ENCODE measurements at regions not wholly inside any gene's neighbourhood (a gene's known extent, or its start where the extent isn't known, plus 50 kb on each side); places are given as distances from the start of the nearest gene placed in this dataset.

DNA sequence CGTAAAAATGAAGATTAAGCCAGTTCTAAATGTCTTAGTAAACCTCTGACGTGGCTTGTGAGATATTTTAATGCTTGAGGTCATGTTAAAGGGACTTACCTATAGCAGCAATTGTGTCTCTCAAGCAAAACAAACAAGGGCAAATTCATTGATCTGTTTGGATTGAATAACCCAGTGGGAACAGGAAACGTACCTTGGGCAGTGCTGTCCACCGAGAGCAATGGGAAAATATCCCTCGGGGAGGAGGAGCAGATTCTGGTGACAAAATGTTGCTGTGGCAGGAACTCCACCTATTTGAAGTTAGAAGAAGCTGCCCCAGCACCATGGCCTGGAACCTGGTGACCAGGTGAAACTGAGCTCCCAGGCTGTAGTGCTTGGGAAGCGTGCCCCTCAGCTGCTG lies 107.1 kb upstream of the FZD8 start:
- Histone ChIP-seq H3K36me3 (ENCODE audit: control insufficient read depth, low read depth, low read length) (no peaks in the 10 kb centered on the region), H3K27ac (ENCODE audit: low read length) (no peak overlapping the region), H3K27me3 (ENCODE audit: control insufficient read depth, insufficient read depth, low read length) (no peaks in the 10 kb centered on the region)

DNA sequence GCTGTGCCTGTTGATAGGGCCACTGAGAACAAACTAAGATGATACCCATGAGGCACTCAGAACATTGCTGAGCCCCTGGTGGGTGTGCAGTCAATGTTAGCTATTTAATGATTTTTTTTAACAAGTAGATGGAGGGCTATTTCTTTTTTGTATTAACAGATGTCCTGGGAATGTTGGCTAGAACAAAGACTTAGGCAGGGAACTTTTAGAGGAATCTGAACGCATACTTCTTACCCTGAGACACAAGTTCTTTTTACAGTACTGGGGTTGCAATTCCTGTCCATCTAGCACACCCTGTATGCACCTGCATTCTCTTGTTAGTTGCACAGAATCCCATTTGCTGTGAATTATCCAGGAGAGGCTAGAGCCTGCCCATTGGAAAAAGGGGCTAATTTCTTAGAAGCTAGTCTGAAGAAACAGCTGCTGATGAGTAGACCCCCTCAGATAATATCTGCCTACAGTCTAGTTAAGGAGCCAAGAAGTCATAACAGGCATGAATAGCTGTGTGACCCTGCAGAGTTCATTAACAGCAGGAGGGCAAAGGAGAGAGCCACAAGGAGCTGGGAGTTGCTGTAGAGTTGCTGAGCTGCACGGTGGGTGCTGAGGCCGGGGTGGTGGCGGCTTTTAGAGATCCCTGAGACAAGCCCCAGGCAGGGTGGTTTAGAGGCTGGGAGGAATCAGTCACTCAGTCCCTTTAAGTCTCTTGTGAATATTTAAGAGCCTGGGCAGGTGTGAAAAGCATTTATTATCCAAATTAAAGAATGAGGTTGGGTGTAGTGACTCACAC lies 103.7 kb upstream of the FZD8 start:
- H3K36me3 ChIP-seq (ENCODE audit: control insufficient read depth, low read depth, low read length) = no peaks in the 10 kb centered on the region
- no peaks in the 10 kb centered on the region for H3K27me3 ChIP-seq (ENCODE audit: control insufficient read depth, insufficient read depth, low read length)
- no peaks in the 10 kb centered on the region for H3K9me3 ChIP-seq (ENCODE audit: control insufficient read depth, low read depth, low read length)
- H3K4me1 ChIP-seq (ENCODE audit: control insufficient read depth, low read depth, low read length) = no peaks in the 10 kb centered on the region
- H3K27ac ChIP-seq (ENCODE audit: low read length) = no peak overlapping the region
- no peak overlapping the region for H3K9ac ChIP-seq (ENCODE audit: low read length)
- H3K4me3 ChIP-seq (ENCODE audit: low read length) = no peak overlapping the region

More for the DNA sequence above, 107.1 kb upstream of the FZD8 start:
- H3K9ac ChIP-seq (ENCODE audit: low read length) = no peak overlapping the region
- H3K4me1 ChIP-seq (ENCODE audit: control insufficient read depth, low read depth, low read length) = no peaks in the 10 kb centered on the region
- no peaks in the 10 kb centered on the region for H3K9me3 ChIP-seq (ENCODE audit: control insufficient read depth, low read depth, low read length)
- H3K4me3 ChIP-seq (ENCODE audit: low read length) = no peak overlapping the region

DNA sequence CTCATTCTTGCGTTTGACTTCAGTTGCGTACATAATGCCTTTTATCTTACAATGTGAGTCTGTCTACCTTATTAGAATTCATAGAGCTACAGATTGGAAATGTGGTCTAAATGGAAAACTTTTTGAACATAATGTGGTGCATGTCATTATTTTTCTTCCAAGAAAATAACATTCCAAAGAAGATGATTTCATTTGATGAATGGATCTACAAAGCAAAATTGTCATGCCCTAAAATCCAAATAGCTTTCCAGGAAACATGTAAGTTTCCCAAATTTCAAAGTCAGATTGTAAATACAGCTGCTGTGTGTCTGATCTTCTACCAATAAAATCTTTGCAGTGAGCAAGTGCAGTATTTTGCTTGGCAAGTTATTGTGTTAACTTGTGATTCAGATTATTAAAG lies 101.8 kb upstream of the FZD8 start:
- Histone ChIP-seq H3K9me3 (ENCODE audit: control insufficient read depth, low read depth, low read length) (no peaks in the 10 kb centered on the region), H3K4me1 (ENCODE audit: control insufficient read depth, low read depth, low read length) (no peaks in the 10 kb centered on the region), H3K36me3 (ENCODE audit: control insufficient read depth, low read depth, low read length) (no peaks in the 10 kb centered on the region), H3K27me3 (ENCODE audit: control insufficient read depth, insufficient read depth, low read length) (no peaks in the 10 kb centered on the region), H3K4me3 (ENCODE audit: low read length) (no peak overlapping the region), H3K9ac (ENCODE audit: low read length) (no peak overlapping the region), H3K27ac (ENCODE audit: low read length) (no peak overlapping the region)

DNA sequence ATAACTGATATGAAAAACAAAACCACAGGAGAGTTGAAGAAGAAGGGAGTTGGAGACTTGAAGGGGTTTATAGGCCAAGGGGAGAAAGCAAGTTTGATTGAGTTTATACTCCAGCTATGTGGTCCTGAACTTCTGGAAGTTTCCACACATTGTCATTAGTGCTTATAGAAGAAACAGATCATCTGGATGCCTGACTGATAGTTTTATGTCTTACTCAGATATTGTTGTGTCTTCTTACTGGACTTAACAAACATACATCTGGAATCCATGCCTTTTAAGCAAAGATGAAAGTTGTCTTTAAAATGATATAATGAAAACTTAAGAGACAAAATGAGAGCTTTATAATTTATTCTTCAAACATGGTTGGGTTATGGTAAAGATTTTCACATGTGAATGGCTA lies 101.3 kb upstream of the FZD8 start:
- H3K36me3 ChIP-seq (ENCODE audit: control insufficient read depth, low read depth, low read length) = no peaks in the 10 kb centered on the region
- no peaks in the 10 kb centered on the region for H3K4me1 ChIP-seq (ENCODE audit: control insufficient read depth, low read depth, low read length)
- H3K9me3 ChIP-seq (ENCODE audit: control insufficient read depth, low read depth, low read length) = no peaks in the 10 kb centered on the region
- H3K4me3 ChIP-seq (ENCODE audit: low read length) = no peak overlapping the region
- no peak overlapping the region for H3K9ac ChIP-seq (ENCODE audit: low read length)
- no peak overlapping the region for H3K27ac ChIP-seq (ENCODE audit: low read length)
- no peaks in the 10 kb centered on the region for H3K27me3 ChIP-seq (ENCODE audit: control insufficient read depth, insufficient read depth, low read length)

DNA sequence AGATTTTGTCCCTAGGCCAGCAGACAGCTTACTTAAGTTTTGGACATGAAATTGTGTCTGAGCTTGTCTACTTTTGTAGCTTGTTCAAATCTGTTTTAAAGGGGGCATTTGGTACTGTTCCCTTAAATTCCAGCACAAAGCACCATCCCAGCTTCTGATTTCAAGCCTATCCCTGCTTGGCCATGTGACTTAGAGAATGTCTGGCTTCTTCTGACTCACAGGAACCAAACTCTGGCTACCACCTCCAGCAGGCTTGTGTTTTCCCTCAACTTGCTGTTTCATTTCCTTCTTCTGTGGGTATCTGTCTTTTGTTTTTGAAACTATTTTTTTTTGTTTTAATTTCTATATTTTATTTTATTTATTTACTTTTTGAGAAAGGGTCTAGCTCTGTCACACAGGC lies 97.9 kb upstream of the FZD8 start:
- H3K9ac ChIP-seq (ENCODE audit: low read length) = no peak overlapping the region
- no peaks in the 10 kb centered on the region for H3K36me3 ChIP-seq (ENCODE audit: control insufficient read depth, low read depth, low read length)
- H3K4me3 ChIP-seq (ENCODE audit: low read length) = no peak overlapping the region
- H3K27ac ChIP-seq (ENCODE audit: low read length) = no peak overlapping the region
- no peaks in the 10 kb centered on the region for H3K27me3 ChIP-seq (ENCODE audit: control insufficient read depth, insufficient read depth, low read length)
- H3K4me1 ChIP-seq (ENCODE audit: control insufficient read depth, low read depth, low read length) = no peaks in the 10 kb centered on the region
- H3K9me3 ChIP-seq (ENCODE audit: control insufficient read depth, low read depth, low read length) = no peaks in the 10 kb centered on the region

DNA sequence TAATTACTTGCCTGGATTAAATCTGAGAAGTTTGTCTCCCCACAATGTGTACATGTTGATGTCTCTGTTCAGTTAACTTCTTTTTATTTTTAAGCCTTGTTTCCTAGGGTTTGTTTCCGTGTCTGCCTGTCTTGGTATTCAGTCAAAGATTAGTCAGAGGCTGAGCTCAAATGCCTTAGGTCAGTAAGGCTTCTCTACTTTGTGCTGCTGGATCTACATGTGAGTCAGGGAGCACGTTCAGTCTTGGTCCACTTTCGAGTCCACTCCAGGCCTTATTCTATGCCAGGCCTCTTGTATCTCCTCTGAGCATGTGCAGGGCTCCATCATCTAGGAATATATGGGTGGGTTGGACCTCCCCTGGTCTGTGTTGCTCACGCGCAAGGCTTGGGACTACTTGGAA lies 93.3 kb upstream of the FZD8 start:
- Histone ChIP-seq H3K4me1 (ENCODE audit: control insufficient read depth, low read depth, low read length) (no peaks in the 10 kb centered on the region), H3K9ac (ENCODE audit: low read length) (no peak overlapping the region), H3K27me3 (ENCODE audit: control insufficient read depth, insufficient read depth, low read length) (no peaks in the 10 kb centered on the region), H3K36me3 (ENCODE audit: control insufficient read depth, low read depth, low read length) (no peaks in the 10 kb centered on the region), H3K27ac (ENCODE audit: low read length) (no peak overlapping the region), H3K4me3 (ENCODE audit: low read length) (no peak overlapping the region), H3K9me3 (ENCODE audit: control insufficient read depth, low read depth, low read length) (no peaks in the 10 kb centered on the region)

DNA sequence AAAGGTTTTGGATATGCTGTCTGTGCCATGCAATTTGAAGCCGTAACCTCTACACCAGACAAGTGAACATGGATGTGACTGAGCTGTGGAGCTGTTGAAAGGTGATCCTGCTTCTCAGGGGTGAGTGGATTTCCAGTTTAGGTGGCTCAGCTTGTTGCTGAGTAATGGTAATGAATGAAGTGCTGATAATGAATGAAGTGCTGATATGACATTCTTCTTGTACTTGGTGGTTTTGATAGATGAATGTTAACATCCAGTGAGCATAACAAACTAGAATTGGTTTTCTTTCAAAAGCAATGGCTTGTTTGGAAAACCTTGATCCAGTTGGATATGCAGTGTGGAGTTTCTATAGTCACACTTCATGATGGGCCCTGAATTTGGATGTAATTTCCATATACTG lies 89.7 kb upstream of the FZD8 start:
- H3K27ac ChIP-seq (ENCODE audit: low read length) = no peak overlapping the region
- no peak overlapping the region for H3K4me3 ChIP-seq (ENCODE audit: low read length)
- no peaks in the 10 kb centered on the region for H3K4me1 ChIP-seq (ENCODE audit: control insufficient read depth, low read depth, low read length)

DNA sequence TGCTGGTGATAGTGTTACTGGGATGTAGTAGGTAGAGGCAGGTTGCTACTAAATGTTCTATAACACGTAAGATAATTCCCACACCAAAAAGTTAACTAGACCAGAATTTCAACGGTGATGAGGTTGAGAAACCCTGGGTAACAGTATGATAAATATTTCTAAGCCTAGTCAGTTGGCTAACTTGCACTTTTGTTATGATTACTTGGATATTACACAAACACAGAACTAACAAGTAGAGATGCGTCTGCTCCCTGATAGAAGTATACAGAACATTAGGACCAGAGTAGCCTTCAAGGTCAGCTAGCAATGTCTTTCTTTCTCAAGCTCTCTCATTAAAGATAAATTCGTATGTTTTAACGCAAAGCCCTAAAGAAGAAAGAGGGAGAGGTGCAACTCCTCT lies 86.2 kb upstream of the FZD8 start:
- Histone ChIP-seq H3K27ac (ENCODE audit: low read length) (no peak overlapping the region), H3K9ac (ENCODE audit: low read length) (no peak overlapping the region), H3K4me3 (ENCODE audit: low read length) (no peak overlapping the region), H3K4me1 (ENCODE audit: control insufficient read depth, low read depth, low read length) (no peaks in the 10 kb centered on the region), H3K27me3 (ENCODE audit: control insufficient read depth, insufficient read depth, low read length) (no peaks in the 10 kb centered on the region), H3K9me3 (ENCODE audit: control insufficient read depth, low read depth, low read length) (no peaks in the 10 kb centered on the region), H3K36me3 (ENCODE audit: control insufficient read depth, low read depth, low read length) (no peaks in the 10 kb centered on the region)

More for the DNA sequence above, 89.7 kb upstream of the FZD8 start:
- no peak overlapping the region for H3K9ac ChIP-seq (ENCODE audit: low read length)
- H3K27me3 ChIP-seq (ENCODE audit: control insufficient read depth, insufficient read depth, low read length) = no peaks in the 10 kb centered on the region
- no peaks in the 10 kb centered on the region for H3K36me3 ChIP-seq (ENCODE audit: control insufficient read depth, low read depth, low read length)
- no peaks in the 10 kb centered on the region for H3K9me3 ChIP-seq (ENCODE audit: control insufficient read depth, low read depth, low read length)

DNA sequence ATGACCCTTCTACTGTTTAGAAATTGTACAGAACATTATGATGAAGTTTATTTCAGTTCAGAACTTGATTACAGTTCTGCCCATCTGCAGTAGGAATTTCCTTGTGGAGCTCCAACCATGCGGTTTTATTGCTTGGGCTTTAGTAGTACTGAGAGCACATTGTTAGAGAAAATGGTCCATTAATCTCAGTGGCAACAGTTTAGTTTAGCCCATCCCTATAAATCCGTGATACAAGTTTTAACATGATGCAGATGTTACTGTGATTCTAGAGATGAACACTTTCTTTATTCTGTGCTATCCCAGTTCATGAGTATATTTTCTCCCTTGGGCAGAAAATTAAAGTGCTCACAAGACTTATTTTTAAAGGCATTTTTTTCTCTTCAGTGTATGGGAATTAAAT lies 84.8 kb upstream of the FZD8 start:
- H3K4me3 ChIP-seq (ENCODE audit: low read length) = no peak overlapping the region
- H3K4me1 ChIP-seq (ENCODE audit: control insufficient read depth, low read depth, low read length) = no peaks in the 10 kb centered on the region
- no peaks in the 10 kb centered on the region for H3K27me3 ChIP-seq (ENCODE audit: control insufficient read depth, insufficient read depth, low read length)
- H3K36me3 ChIP-seq (ENCODE audit: control insufficient read depth, low read depth, low read length) = no peaks in the 10 kb centered on the region
- H3K9me3 ChIP-seq (ENCODE audit: control insufficient read depth, low read depth, low read length) = no peaks in the 10 kb centered on the region
- no peak overlapping the region for H3K27ac ChIP-seq (ENCODE audit: low read length)
- H3K9ac ChIP-seq (ENCODE audit: low read length) = no peak overlapping the region

DNA sequence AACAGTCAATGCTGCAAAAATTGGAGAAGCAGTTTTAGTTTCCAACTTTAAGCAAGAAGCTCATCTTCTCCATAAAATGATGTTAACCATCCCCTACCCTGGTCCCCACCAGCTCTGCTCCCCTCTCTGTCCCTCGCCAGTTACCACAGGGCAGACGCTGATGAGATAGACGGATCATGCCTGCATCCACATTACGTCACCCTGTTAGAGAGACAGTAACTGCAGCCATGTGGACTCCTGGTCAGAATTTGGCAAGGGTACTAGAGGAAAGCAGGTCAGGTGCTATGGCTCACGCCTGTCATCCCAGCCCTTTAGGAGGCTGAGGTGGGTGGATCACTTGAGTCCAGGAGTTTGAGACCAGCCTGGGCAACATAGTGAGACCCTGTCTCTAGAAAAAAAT lies 81.9 kb upstream of the FZD8 start:
- no peaks in the 10 kb centered on the region for H3K4me1 ChIP-seq (ENCODE audit: control insufficient read depth, low read depth, low read length)
- H3K9me3 ChIP-seq (ENCODE audit: control insufficient read depth, low read depth, low read length) = no peaks in the 10 kb centered on the region
- H3K9ac ChIP-seq (ENCODE audit: low read length) = no peak overlapping the region
- no peaks in the 10 kb centered on the region for H3K27me3 ChIP-seq (ENCODE audit: control insufficient read depth, insufficient read depth, low read length)
- no peak overlapping the region for H3K27ac ChIP-seq (ENCODE audit: low read length)
- H3K36me3 ChIP-seq (ENCODE audit: control insufficient read depth, low read depth, low read length) = no peaks in the 10 kb centered on the region
- H3K4me3 ChIP-seq (ENCODE audit: low read length) = no peak overlapping the region

DNA sequence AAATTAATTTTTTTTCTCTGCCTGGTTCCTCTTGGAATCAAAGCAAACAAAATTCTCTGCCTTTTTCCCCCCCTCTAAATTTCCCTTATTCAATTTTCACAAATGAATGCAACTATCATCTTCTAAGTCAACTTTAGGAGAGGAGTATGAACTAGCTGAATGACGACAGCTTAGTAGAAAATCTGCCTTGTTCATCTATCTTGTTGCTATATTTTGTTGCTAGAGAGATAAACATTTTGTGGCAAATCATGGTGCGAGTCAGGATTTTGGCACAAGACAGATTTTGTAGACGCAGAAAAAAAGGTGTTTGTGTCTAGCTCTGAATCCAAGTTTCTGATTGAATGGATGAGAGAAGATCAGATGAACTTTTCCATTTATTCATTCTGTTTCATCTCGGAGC lies 81.0 kb upstream of the FZD8 start:
- no peak overlapping the region for H3K9ac ChIP-seq (ENCODE audit: low read length)
- H3K4me1 ChIP-seq (ENCODE audit: control insufficient read depth, low read depth, low read length) = no peaks in the 10 kb centered on the region
- H3K27ac ChIP-seq (ENCODE audit: low read length) = no peak overlapping the region
- no peaks in the 10 kb centered on the region for H3K36me3 ChIP-seq (ENCODE audit: control insufficient read depth, low read depth, low read length)
- H3K27me3 ChIP-seq (ENCODE audit: control insufficient read depth, insufficient read depth, low read length) = no peaks in the 10 kb centered on the region
- no peaks in the 10 kb centered on the region for H3K9me3 ChIP-seq (ENCODE audit: control insufficient read depth, low read depth, low read length)
- H3K4me3 ChIP-seq (ENCODE audit: low read length) = no peak overlapping the region

DNA sequence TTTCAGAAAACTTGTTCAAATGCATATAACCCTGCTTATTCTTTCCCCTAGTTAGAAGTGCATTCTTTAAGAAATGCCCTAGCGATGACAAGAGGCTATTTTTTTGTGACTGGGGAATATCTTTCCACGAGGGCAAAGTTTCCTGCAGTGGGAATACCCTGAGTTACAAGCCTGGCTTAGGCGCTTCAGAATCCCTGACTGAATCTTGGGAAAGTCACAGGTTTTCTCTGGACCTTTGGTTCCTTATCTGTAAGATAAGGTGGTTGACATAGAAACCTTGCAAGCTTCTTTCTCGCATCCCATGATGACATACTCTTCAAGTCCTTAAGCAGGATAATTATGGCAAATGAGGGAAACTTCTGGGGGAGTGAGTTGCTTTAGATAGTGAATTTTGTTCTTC lies 80.5 kb upstream of the FZD8 start:
- no peak overlapping the region for H3K9ac ChIP-seq (ENCODE audit: low read length)
- H3K4me3 ChIP-seq (ENCODE audit: low read length) = no peak overlapping the region
- no peak overlapping the region for H3K27ac ChIP-seq (ENCODE audit: low read length)
- H3K9me3 ChIP-seq (ENCODE audit: control insufficient read depth, low read depth, low read length) = no peaks in the 10 kb centered on the region
- no peaks in the 10 kb centered on the region for H3K4me1 ChIP-seq (ENCODE audit: control insufficient read depth, low read depth, low read length)
- no peaks in the 10 kb centered on the region for H3K36me3 ChIP-seq (ENCODE audit: control insufficient read depth, low read depth, low read length)
- no peaks in the 10 kb centered on the region for H3K27me3 ChIP-seq (ENCODE audit: control insufficient read depth, insufficient read depth, low read length)
